C4-2B (cell line): ENCODE measurements at regions not wholly inside any gene's neighbourhood (a gene's known extent, or its start where the extent isn't known, plus 50 kb on each side); places are given as distances from the start of the nearest gene placed in this dataset.

Experiments used
- H3K27ac ChIP-seq: fragments of 450-650 bp; 2 replicates; pipeline ENCODE4 v1.5.1; 2017
- ZFX ChIP-seq: fragments of 450-650 bp; IDR thresholded peaks from 2 replicates; pipeline ENCODE4 v1.6.1; 2017
- TF ChIP-seq, protein P1 (sequence below): fragments of 450-650 bp; conservative IDR thresholded peaks from 2 replicates; pipeline ENCODE4 v1.5.1; 2017; ENCODE audit warnings: mild to moderate bottlenecking

- no peak for TF ChIP-seq ZFX
- TF ChIP-seq, protein P1, sequence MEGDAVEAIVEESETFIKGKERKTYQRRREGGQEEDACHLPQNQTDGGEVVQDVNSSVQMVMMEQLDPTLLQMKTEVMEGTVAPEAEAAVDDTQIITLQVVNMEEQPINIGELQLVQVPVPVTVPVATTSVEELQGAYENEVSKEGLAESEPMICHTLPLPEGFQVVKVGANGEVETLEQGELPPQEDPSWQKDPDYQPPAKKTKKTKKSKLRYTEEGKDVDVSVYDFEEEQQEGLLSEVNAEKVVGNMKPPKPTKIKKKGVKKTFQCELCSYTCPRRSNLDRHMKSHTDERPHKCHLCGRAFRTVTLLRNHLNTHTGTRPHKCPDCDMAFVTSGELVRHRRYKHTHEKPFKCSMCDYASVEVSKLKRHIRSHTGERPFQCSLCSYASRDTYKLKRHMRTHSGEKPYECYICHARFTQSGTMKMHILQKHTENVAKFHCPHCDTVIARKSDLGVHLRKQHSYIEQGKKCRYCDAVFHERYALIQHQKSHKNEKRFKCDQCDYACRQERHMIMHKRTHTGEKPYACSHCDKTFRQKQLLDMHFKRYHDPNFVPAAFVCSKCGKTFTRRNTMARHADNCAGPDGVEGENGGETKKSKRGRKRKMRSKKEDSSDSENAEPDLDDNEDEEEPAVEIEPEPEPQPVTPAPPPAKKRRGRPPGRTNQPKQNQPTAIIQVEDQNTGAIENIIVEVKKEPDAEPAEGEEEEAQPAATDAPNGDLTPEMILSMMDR, result no peak
- H3K27ac ChIP-seq, result no peak overlapping the region
Observed at GRCh38 chr2:46837704-46838103, 77.9 kb downstream of the MCFD2 start.

GRCh38 chr2:46837112-46837454, 78.5 kb downstream of the MCFD2 start:
- no peak overlapping the region for H3K27ac ChIP-seq
- TF ChIP-seq ZFX, result no peak
- TF ChIP-seq, protein P1, result no peak

- TF ChIP-seq ZFX, result no peak
- TF ChIP-seq, protein P1, result no peak
- H3K27ac ChIP-seq, result no peak overlapping the region
Observed at GRCh38 chr2:46836295-46837111, 79.1 kb downstream of the MCFD2 start.

- TF ChIP-seq, protein P1, result no peak
- TF ChIP-seq ZFX, result no peak
- H3K27ac ChIP-seq, result no peak overlapping the region
Observed at GRCh38 chr2:46835520-46835919, 80.1 kb downstream of the MCFD2 start.

- TF ChIP-seq, protein P1, result no peak
- TF ChIP-seq ZFX, result no peak
- no peak overlapping the region for H3K27ac ChIP-seq
Observed at GRCh38 chr2:46832543-46832942, 83.1 kb downstream of the MCFD2 start.

- no peak overlapping the region for H3K27ac ChIP-seq
- no peak for TF ChIP-seq ZFX
- TF ChIP-seq, protein P1, result no peak
Observed at GRCh38 chr2:46831869-46832265, 83.7 kb downstream of the MCFD2 start.

GRCh38 chr2:46831051-46831868, 84.3 kb downstream of the MCFD2 start:
- H3K27ac ChIP-seq, result no peak overlapping the region
- no peak for TF ChIP-seq ZFX
- TF ChIP-seq, protein P1, result no peak
